ENCODE measurements at regions not wholly inside any gene's neighbourhood (a gene's known extent, or its start where the extent isn't known, plus 50 kb on each side); places are given as distances from the start of the nearest gene placed in this dataset.

- WGBS, 2 experiments (ENCODE audit: low coverage in 1 of 2, low lambda C conversion rate in 2 of 2, missing lambda C conversion rate in 2 of 2): 42 to 48% methylated on average over 2 of the region's 2 CpGs
Observed at GRCh38 chr2:123283431-123283830, 741.7 kb upstream of the CNTNAP5 start.

GRCh38 chr2:123303731-123304130 is 721.4 kb upstream of the CNTNAP5 start:
- no peak for DNase-seq
- H3K27me3 ChIP-seq (replicated peaks; ENCODE audit: insufficient read depth): no peaks in the 10 kb centered on the region
- no peak overlapping the region for H3K9ac ChIP-seq
- H3K4me2 ChIP-seq (ENCODE audit: unreplicated experiment): no peak overlapping the region
- no peaks in the 10 kb centered on the region for H3K9me3 ChIP-seq (ENCODE audit: low read depth)
- in situ Hi-C loops (cut with MboI): no loop called here
- H2AFZ ChIP-seq: no peak overlapping the region
- H3K4me1 ChIP-seq (ENCODE audit: insufficient read depth): no peaks in the 10 kb centered on the region
- no peaks in the 10 kb centered on the region for H3K9me2 ChIP-seq (ENCODE audit: insufficient read depth)
- H3K27ac ChIP-seq: no peak overlapping the region
- no peaks in the 10 kb centered on the region for H3F3A ChIP-seq (ENCODE audit: insufficient read depth)
- no peak overlapping the region for H3K4me3 ChIP-seq
- WGBS, 2 experiments (ENCODE audit: low coverage in 1 of 2, low lambda C conversion rate in 2 of 2, missing lambda C conversion rate in 2 of 2): 0% methylated on average over 1 of the region's 1 CpG
- TF ChIP-seq EZH2phosphoT487 (IDR thresholded peaks at IDR 0.05; ENCODE audit: insufficient read depth, low read depth): no peak
- no peak for TF ChIP-seq EZH2 (IDR thresholded peaks at IDR 0.05; ENCODE audit: insufficient read depth, poor library complexity, severe bottlenecking)
- no peaks in the 10 kb centered on the region for H3K36me3 ChIP-seq (ENCODE audit: low read depth)
- no peaks in the 10 kb centered on the region for H3K79me2 ChIP-seq (ENCODE audit: insufficient read depth)
- H4K20me1 ChIP-seq (ENCODE audit: insufficient read depth): no peaks in the 10 kb centered on the region

More at GRCh38 chr2:123283431-123283830, 741.7 kb upstream of the CNTNAP5 start:
- H3K9me2 ChIP-seq (ENCODE audit: insufficient read depth): no peaks in the 10 kb centered on the region
- no peaks in the 10 kb centered on the region for H3K9me3 ChIP-seq (ENCODE audit: low read depth)
- no peak overlapping the region for H3K4me3 ChIP-seq
- no peaks in the 10 kb centered on the region for H3K27me3 ChIP-seq (replicated peaks; ENCODE audit: insufficient read depth)
- no peaks in the 10 kb centered on the region for H3K4me1 ChIP-seq (ENCODE audit: insufficient read depth)
- H3K9ac ChIP-seq: no peak overlapping the region
- in situ Hi-C loops (cut with MboI): no loop called here
- H2AFZ ChIP-seq: no peak overlapping the region
- no peaks in the 10 kb centered on the region for H3K36me3 ChIP-seq (ENCODE audit: low read depth)
- no peaks in the 10 kb centered on the region for H3K79me2 ChIP-seq (ENCODE audit: insufficient read depth)
- no peak for TF ChIP-seq EZH2 (IDR thresholded peaks at IDR 0.05; ENCODE audit: insufficient read depth, poor library complexity, severe bottlenecking)
- TF ChIP-seq EZH2phosphoT487 (IDR thresholded peaks at IDR 0.05; ENCODE audit: insufficient read depth, low read depth): no peak
- H4K20me1 ChIP-seq (ENCODE audit: insufficient read depth): no peaks in the 10 kb centered on the region
- no peak overlapping the region for H3K4me2 ChIP-seq (ENCODE audit: unreplicated experiment)
- no peak overlapping the region for H3K27ac ChIP-seq
- H3F3A ChIP-seq (ENCODE audit: insufficient read depth): no peaks in the 10 kb centered on the region
- DNase-seq: no peak
